ENCODE measurements at regions not wholly inside any gene's neighbourhood (a gene's known extent, or its start where the extent isn't known, plus 50 kb on each side); places are given as distances from the start of the nearest gene placed in this dataset.

GRCh38 chr1:79976287-79976686 is 969.8 kb upstream of the ADGRL4 start:
- no peak for TF ChIP-seq POLR2A (IDR thresholded peaks at IDR 0.05)
- TF ChIP-seq CTCF (IDR thresholded peaks at IDR 0.05), result no peak

Data from prostate gland (tissue), 2 donors.